Stimulated activated naive CD8-positive, alpha-beta T cell treated with anti-CD3 and anti-CD28 coated beads, Interleukin-15, Interleukin-2, amounts not matched to agents 100 ng/mL and 50 ng/mL, for 24 hours (primary cell): ENCODE measurements at regions not wholly inside any gene's neighbourhood (a gene's known extent, or its start where the extent isn't known, plus 50 kb on each side); places are given as distances from the start of the nearest gene placed in this dataset.

ENCODE experiments used
- H3K27ac Mint-ChIP-seq: one replicate; pipeline ENCODE4 v1.8.0; 2021; ENCODE audit warnings: mild to moderate bottlenecking, mixed read lengths
- H3K27me3 Mint-ChIP-seq: one replicate; pipeline ENCODE4 v1.8.0; 2021; ENCODE audit warnings: mixed read lengths
- H3K36me3 Mint-ChIP-seq: one replicate; pipeline ENCODE4 v1.8.0; 2021; ENCODE audit warnings: low read depth, mixed read lengths
- H3K4me1 Mint-ChIP-seq: one replicate; pipeline ENCODE4 v1.8.0; 2021; ENCODE audit warnings: low read depth, mixed read lengths
- H3K4me3 Mint-ChIP-seq: one replicate; pipeline ENCODE4 v1.8.0; 2021; ENCODE audit warnings: mild to moderate bottlenecking, mixed read lengths
- H3K9me3 Mint-ChIP-seq: one replicate; pipeline ENCODE4 v1.8.0; 2021; ENCODE audit warnings: mixed read lengths

DNA sequence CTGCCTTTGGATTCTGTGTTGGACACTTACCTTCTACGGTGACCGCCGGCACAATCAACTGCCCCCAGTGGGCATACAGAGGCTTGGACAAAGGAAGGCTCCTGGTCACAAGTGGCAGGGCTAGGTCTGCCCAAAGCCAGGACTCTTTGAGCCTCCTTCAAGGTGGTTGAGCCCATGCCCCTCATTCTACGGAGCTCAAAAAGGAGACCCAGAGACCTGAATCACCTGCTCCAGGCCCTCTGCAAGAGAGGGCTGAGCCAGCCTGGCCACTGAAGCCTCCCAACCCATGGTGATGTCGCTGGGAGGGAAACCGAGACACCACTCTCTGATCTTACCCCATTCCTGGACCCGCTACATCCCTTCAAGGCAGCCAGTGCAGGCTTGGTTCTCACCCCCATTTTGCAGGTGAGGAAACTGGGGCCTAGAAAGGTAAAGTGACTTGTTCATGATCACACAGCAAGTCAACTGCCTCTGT is 87.9 kb downstream of the INHBB start:
- H3K9me3 Mint-ChIP-seq, result no peaks in the 10 kb centered on the region
- H3K4me1 Mint-ChIP-seq, result no peaks in the 10 kb centered on the region
- H3K27me3 Mint-ChIP-seq, result no peaks in the 10 kb centered on the region
- H3K36me3 Mint-ChIP-seq, result no peaks in the 10 kb centered on the region
- H3K27ac Mint-ChIP-seq, result no peak overlapping the region
- no peak overlapping the region for H3K4me3 Mint-ChIP-seq

DNA sequence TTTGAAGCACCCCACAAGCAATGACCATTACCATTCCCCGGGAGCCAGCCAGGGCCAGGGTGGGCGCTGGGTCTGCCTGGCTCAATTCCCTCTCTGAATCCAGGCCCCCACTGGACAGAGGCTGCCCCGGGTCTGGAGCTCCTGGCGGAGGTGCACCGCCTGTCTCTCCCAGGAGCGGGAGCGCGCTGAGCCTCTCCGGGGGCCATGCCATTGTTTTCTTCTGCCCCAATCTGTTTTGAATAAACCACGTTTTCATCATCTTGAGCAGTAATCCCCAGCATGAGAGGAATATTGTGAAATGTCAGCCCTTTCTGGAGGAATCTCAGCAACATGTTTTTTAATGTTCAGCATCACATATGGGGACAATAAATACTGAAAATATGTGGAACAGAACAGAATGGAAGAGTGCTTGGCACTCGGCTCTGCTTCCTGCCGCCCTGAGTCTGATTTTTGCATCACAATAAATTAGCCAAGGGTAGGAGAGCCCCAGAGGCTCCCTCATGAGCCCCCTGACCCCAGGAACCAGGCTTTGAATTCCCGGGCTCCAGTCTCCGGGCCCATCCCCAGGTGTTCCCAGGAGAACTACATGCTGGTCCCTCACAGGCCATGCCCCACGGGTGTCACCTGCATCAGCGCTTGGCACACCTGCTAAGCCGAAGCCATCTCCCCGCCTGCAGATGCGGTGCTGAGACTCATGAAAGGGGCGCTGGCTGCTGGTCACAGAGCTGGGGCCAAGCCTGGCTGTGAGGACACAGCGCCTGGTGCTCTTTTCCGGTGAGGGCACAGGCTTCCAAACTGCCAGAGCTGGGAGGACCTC is 88.8 kb downstream of the INHBB start:
- Mint-ChIP-seq H3K9me3 (no peaks in the 10 kb centered on the region), H3K36me3 (no peaks in the 10 kb centered on the region), H3K4me1 (no peaks in the 10 kb centered on the region), H3K27me3 (peaks cover 3% of the 10 kb centered on the region), H3K27ac (no peak overlapping the region), H3K4me3 (no peak overlapping the region)

DNA sequence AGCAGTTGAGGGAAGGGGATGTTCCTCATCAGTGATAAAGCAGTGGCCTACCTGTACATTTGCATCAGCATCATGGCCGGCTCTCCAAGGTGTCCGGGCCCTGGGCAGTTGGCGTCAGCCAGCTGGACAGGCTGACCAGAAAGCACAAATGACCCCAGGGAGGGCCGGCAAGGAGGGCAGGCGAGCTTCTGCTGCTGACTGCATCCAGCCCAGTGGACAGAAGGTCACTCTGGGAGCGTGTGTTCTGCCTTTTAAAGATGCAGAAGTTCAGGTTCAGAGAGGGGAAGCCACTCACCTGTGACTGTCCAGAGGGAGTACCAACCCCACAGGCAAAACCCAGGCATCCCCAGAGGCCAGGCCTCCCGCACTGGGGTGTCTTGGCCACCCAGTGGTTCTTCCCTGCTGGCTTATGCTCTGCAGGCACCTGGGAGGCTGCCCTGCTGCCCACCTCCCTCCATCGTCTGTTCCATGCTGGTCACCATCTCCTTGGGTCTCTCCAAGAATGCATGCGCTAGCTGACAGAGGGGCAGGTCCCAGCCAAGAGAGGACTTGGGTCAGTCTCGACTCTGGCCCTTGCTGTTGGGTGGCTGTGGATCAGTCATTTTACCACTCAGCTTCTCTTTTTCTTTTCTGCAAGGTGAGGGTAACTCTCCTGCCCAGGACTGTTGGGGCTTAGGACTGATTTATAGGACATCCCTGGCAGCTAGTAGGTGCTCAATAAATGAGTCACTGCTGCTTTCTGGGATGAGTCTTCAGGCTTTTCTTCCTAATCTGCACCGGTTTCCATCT is 89.9 kb downstream of the INHBB start:
- H3K27ac Mint-ChIP-seq, result no peak overlapping the region
- peaks cover 13% of the 10 kb centered on the region for H3K27me3 Mint-ChIP-seq
- no peaks in the 10 kb centered on the region for H3K9me3 Mint-ChIP-seq
- H3K4me1 Mint-ChIP-seq, result no peaks in the 10 kb centered on the region
- H3K36me3 Mint-ChIP-seq, result no peaks in the 10 kb centered on the region
- H3K4me3 Mint-ChIP-seq, result no peak overlapping the region

DNA sequence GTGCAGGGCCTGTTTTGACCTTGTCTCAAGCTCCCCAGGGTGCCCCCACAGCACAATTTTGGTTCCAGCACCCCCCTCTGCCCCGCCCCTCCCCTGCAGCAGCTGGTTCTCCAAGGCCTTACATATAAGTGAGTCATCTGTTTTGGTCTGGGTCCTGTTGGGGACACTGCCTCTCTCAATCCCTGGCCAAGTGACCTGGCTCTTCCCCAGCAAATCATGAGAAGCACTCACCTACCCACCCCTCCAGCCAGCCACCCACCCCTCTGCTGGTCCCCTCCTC is 90.5 kb downstream of the INHBB start:
- Mint-ChIP-seq H3K4me3 (no peak overlapping the region), H3K36me3 (no peaks in the 10 kb centered on the region), H3K9me3 (no peaks in the 10 kb centered on the region), H3K4me1 (no peaks in the 10 kb centered on the region), H3K27ac (no peak overlapping the region), H3K27me3 (peaks cover 18% of the 10 kb centered on the region)

DNA sequence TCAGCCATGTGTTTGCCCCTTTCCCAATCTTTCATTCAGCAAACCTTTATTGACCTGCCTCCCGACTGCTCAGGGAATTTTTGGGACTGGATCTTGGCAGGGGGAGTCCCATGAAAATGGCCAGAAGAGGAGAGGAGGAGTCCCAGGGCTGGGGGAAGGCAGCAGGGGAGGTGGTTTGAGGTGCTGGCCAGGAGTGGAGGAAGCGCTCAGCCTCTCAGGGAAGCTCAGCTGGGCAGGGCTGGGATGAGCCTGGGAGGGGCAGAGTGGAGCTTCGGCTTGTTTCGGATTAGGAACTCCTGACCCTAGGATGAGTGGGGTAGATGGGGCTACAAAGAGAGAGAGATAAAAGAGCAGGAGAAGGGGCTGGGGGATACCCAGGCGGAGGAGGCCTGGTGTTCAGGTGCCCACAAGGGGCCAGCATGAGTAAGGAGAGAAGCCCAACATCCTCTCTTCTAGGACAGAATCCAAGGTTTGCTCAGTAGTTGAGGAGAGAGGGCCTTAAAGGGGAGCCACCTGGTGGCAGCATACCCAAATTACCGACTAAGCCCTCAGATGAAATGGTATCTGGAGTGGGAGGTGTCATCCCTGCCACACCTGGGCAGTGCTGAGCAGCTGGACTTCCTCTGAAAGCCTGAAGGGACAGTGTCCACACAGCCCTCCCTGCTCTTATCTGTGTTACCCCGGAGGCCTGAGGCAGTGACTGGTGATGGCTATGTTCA is 91.1 kb downstream of the INHBB start:
- Mint-ChIP-seq H3K4me3 (no peak overlapping the region), H3K4me1 (no peaks in the 10 kb centered on the region), H3K36me3 (no peaks in the 10 kb centered on the region), H3K9me3 (no peaks in the 10 kb centered on the region), H3K27ac (no peak overlapping the region), H3K27me3 (peaks cover 23% of the 10 kb centered on the region)

DNA sequence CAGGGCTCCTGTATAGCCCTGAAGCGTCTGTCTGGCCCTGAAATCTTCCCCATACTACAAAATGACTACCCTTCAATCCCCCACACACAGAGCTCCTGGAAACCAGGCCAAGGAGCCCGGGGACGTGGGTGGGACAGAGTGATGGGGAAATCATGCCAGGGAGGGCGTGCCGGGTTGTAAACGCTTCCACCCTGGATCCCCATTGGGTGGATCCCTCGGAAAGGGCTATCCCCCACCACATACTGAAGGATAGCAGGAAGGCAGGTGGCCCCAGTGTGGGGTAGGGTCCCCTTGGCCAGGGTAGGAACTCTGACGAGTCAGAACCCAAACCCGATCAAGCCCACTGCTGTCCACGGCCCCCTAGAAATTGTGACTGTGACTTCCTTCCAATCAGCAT is 91.7 kb downstream of the INHBB start:
- peaks cover 2% of the 10 kb centered on the region for H3K4me1 Mint-ChIP-seq
- H3K36me3 Mint-ChIP-seq, result no peaks in the 10 kb centered on the region
- H3K9me3 Mint-ChIP-seq, result no peaks in the 10 kb centered on the region
- no peak overlapping the region for H3K4me3 Mint-ChIP-seq
- peaks cover 29% of the 10 kb centered on the region for H3K27me3 Mint-ChIP-seq
- no peak overlapping the region for H3K27ac Mint-ChIP-seq

DNA sequence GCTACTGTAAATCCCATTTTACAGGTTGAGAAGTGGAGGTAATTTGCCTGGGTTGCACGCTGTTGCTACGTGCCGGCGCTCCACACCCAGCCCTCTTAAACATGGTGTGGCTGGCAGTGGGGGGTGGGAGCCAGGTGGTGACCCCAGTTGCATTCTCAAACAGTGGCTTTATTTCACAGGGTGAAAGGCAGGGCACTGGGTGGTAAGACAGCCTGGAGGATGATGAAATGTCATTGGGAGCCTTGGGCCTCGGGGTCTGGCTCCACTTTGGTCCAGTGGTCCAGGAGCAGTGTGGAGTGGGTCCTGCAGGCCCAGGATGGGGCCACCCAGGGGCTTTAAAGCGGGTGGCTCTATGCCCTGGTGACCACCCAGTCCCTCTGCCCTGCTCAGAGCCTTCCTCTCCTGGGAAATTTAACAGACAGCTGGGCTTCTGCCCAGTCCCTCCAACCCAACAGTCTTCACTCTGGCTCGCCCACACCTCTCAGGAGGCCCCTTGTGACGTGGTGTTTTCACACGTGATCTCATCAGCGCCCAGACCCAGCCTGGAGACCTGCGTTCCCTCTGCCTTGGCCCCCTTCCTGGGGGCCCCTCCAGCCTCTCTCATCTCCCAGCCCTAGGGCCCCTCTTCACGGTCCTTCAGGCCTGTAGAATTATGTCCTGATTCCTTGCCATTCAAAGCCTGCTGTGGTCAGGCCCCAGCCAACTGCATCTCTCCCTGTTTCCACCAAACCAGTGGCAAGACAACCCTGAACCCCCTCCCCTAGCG is 92.5 kb downstream of the INHBB start:
- Mint-ChIP-seq H3K27me3 (peaks cover 35% of the 10 kb centered on the region), H3K9me3 (no peaks in the 10 kb centered on the region), H3K4me1 (peaks cover 8% of the 10 kb centered on the region), H3K27ac (no peak overlapping the region), H3K4me3 (no peak overlapping the region), H3K36me3 (no peaks in the 10 kb centered on the region)

DNA sequence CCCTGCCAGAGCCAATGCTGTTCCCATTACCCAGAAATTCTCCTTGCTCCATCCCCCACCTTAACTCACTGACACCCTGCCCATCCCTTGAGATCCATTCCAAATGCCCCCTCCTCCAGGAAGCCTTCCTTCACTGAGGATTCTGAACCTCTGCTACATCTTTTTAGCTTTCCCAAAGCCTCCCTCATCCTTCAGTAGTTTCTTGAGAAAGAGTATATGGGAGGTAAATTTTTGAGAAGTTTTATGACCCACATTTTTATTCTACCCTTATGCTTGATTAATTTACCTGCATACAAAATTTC is 93.1 kb downstream of the INHBB start:
- H3K4me1 Mint-ChIP-seq, result peaks cover 9% of the 10 kb centered on the region
- H3K36me3 Mint-ChIP-seq, result no peaks in the 10 kb centered on the region
- H3K27ac Mint-ChIP-seq, result no peak overlapping the region
- no peaks in the 10 kb centered on the region for H3K9me3 Mint-ChIP-seq
- no peak overlapping the region for H3K4me3 Mint-ChIP-seq
- H3K27me3 Mint-ChIP-seq, result peaks cover 40% of the 10 kb centered on the region

DNA sequence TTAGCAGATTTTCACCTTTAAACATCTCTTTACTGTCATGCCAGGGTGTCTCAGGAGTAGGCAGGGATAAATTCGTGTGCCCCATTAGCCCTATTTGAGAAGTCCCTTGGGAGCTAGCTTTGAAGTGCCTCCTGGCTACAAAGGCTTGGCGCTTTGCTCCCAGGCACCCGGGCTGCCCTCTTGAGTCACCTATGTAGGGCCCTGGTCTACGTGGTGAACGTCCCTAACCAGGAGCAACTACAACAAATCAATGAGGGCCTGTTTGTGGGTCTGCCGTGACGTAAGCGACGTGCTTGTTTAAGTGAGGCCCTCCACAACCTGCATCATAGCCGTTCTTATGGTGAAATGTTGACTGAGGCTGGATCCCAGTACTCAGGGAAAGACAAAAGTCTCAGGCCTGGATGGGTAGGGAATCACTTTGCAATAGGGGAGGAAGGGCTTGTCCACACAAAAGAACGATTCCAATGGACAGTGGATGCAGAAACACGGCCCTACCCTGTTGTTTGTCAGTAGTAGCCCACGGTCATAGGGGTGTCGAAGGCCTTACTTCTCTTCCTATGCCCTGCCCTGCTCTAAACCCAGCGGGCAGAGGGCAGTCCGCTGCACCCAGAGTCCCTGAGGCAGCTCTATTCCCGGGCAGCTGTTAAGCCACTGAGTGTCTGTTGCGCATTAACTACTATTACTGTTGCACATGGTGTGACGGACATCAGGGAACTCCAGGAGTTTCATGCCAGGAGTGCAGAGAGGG is 93.9 kb downstream of the INHBB start:
- H3K27me3 Mint-ChIP-seq, result peaks cover 46% of the 10 kb centered on the region

DNA sequence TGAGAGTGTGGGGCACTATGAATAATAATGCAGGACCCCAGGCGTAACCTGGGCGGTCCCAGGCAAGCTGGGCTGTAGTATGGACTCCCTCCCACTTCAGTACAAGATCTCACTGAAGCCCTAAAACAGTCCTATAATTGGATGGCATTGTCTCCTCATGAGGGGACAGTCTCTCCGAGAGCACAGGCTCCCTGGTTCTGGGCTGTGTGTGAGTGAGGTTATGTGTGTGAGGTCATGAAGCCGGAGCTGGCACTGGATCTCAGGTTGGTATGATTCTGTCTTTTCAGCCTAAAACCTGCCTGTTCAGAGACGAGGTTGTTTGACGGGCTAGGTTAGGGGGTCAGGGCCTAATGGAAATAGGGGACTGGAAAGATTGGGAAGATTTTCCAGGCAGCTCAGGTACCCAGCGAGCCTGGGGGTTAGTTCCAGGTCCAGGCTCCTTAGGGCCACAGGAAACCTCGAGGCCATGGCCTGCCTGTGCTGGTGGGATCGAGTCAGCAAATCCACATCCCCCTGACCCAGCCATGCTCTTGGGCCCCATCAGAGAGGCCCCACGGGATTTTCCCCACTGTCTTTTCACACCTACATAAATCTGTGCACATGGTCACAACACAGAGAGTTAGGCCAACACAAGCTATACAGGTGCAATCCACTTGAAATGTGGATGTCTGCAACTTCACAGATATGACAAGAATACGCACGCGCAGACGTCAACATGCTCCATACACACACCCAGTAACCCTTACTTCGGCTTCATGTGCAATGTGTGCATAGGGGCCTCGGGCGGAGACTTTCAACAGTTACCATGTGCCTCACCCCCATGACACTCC is 94.8 kb downstream of the INHBB start:
- no peak overlapping the region for H3K27ac Mint-ChIP-seq
- H3K4me3 Mint-ChIP-seq, result no peak overlapping the region
- H3K27me3 Mint-ChIP-seq, result peaks cover 48% of the 10 kb centered on the region
- no peaks in the 10 kb centered on the region for H3K9me3 Mint-ChIP-seq
- H3K4me1 Mint-ChIP-seq, result peaks cover 9% of the 10 kb centered on the region
- H3K36me3 Mint-ChIP-seq, result no peaks in the 10 kb centered on the region

More for the DNA sequence above, 93.9 kb downstream of the INHBB start:
- Mint-ChIP-seq H3K36me3 (no peaks in the 10 kb centered on the region), H3K9me3 (no peaks in the 10 kb centered on the region), H3K4me3 (no peak overlapping the region), H3K4me1 (peaks cover 9% of the 10 kb centered on the region), H3K27ac (no peak overlapping the region)

DNA sequence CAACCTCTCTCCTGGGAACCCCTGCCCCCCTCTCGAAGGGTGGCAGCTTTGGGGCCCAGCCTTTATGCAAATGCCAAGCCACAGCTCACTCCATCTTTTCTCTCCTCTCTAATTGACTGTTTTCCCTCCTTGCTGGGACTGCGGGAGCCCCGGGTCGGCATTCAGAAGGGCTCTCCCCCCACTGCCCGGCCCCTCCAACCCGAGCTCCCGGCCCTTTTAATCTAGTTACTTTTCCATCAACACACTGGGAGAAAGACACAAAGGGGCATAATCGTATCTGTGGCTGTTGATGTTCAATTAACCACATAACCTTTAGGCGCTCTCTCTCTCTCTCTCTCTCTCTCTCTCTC is 95.4 kb downstream of the INHBB start:
- no peaks in the 10 kb centered on the region for H3K9me3 Mint-ChIP-seq
- no peak overlapping the region for H3K4me3 Mint-ChIP-seq
- H3K4me1 Mint-ChIP-seq, result peaks cover 9% of the 10 kb centered on the region
- peaks cover 50% of the 10 kb centered on the region for H3K27me3 Mint-ChIP-seq
- H3K27ac Mint-ChIP-seq, result no peak overlapping the region
- no peaks in the 10 kb centered on the region for H3K36me3 Mint-ChIP-seq

DNA sequence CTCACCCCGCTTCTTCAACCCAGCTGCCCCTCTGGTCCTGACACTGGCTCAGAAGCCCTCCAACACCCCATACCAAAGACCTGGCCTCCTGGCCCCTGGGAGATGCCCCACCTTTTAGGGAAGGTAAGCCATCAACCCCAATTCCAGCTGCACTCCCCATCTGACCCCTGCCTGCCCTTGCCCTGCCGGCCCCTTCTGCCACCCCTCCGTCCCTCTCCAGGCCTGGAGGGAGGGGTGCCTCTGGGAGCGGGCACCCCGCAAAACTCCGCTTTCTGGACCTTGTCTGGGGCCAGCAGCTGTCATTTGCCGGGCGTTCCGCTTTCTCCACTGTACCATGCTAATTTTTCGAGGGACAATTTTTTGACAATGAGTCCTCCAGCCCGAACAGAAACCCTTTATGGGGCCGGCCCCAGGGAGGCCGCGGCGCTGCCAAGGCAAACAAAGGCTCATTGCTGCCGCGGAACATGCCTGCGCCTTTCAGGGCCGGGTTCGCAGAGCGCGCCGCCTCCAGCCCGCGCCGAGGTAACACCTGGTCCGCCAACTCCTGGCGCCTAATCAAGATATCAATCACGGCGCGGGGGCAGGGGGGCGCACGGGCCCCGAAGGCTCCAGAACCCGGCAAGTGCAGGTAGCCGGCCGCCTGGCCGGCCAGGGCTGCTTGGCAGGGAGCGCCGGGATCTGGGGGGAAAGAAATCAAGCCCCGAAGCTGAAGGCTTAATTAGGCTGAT is 96.0 kb downstream of the INHBB start:
- Mint-ChIP-seq H3K4me3 (peak overlapping the region; percentile 39), H3K27ac (no peak overlapping the region), H3K36me3 (no peaks in the 10 kb centered on the region), H3K4me1 (peaks cover 9% of the 10 kb centered on the region), H3K27me3 (peaks cover 51% of the 10 kb centered on the region), H3K9me3 (no peaks in the 10 kb centered on the region)

DNA sequence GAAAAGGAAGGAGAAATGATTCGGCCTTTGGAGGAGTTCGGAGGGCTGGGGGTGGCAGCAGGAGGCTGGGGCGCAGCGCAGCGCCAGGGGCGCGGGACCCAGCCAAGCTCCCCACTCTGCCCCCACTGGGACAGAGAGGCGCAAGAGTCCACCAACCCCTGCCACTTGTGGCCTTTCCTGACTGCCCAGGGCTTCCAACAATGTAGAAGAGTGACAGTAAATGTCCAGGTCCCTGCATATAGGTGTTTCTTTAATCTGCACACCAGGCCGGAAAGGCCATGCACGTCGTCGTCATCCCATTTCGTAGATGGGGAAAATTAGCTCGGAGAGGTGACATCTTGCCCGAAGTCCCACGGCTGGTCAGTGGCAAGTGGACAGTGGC is 96.6 kb downstream of the INHBB start:
- Mint-ChIP-seq H3K27ac (no peak overlapping the region), H3K4me1 (peaks cover 9% of the 10 kb centered on the region), H3K36me3 (no peaks in the 10 kb centered on the region), H3K27me3 (peaks cover 51% of the 10 kb centered on the region), H3K9me3 (no peaks in the 10 kb centered on the region), H3K4me3 (peak overlapping the region; percentile 39)
